ENCODE measurements at regions not wholly inside any gene's neighbourhood (a gene's known extent, or its start where the extent isn't known, plus 50 kb on each side); places are given as distances from the start of the nearest gene placed in this dataset.

GRCh38 chr2:5502385-5502784 lies 189.8 kb upstream of the SOX11 start:
- Histone ChIP-seq H3K36me3 (replicated peaks in 1 of 2; ENCODE audit: control insufficient read depth in 1 of 2, insufficient read depth in 2 of 2, low read length in 2 of 2) (no peaks in the 10 kb centered on the region), H3K79me2 (ENCODE audit: insufficient read depth, low read length) (no peaks in the 10 kb centered on the region), H3K4me2 (ENCODE audit: low read depth, low read length) (no peak overlapping the region), H3K9ac (ENCODE audit: insufficient read depth, low read depth, low read length) (no peak overlapping the region), H2AFZ (ENCODE audit: low read length) (no peak overlapping the region), H3K9me3 (ENCODE audit: low read length) (peaks cover 17% of the 10 kb centered on the region), H3K27ac (ENCODE audit: extremely low read length, insufficient read depth, low read length) (no peak overlapping the region), H3K4me1 (ENCODE audit: insufficient read depth, low read length) (no peaks in the 10 kb centered on the region), H3K4me3 (replicated peaks in 1 of 3; ENCODE audit: insufficient read depth in 1 of 3, low read depth in 2 of 3, low read length in 3 of 3) (no peak overlapping the region), H4K20me1 (ENCODE audit: insufficient read depth, low read length) (no peaks in the 10 kb centered on the region), H3K27me3 (ENCODE audit: control insufficient read depth in 1 of 2, insufficient read depth in 2 of 2, low read length in 2 of 2) (no peaks in the 10 kb centered on the region; a peak in 1 of 5 replicates)
- DNase-seq (ENCODE audit: low spot score) (no peak), ATAC-seq (no peak), FAIRE-seq (no peak)
- WGBS (ENCODE audit: low lambda C conversion rate): 2% methylated on average over 3 of the region's 3 CpGs
- no TSS peak for BruUV-seq (replicated peaks)
- in situ Hi-C loops (cut with HindIII; ENCODE audit: extremely low pct_ligation_motif_present, low pct_unique_long_range_greater_than_20kb): no loop called here
- TF ChIP-seq FUBP1 (CRISPR knock-in tag; IDR thresholded peaks at IDR 0.05; ENCODE audit: borderline replicate concordance): no peak
- TF ChIP-seq RORA (CRISPR knock-in tag; IDR thresholded peaks at IDR 0.05): no peak
- no peak for TF ChIP-seq PRMT3 (CRISPR knock-in tag; IDR thresholded peaks at IDR 0.05; ENCODE audit: borderline replicate concordance, low read depth)
- no peak for TF ChIP-seq SNAPC4 (CRISPR knock-in tag; IDR thresholded peaks at IDR 0.05)
- TF ChIP-seq ZNF574 (CRISPR knock-in tag; IDR thresholded peaks at IDR 0.05): no peak
- TF ChIP-seq DZIP1 (CRISPR knock-in tag; IDR thresholded peaks at IDR 0.05): no peak
- TF ChIP-seq ZNF138 (CRISPR knock-in tag; IDR thresholded peaks at IDR 0.05; ENCODE audit: low read depth): no peak
- intact Hi-C loops (cut with micrococcal nuclease; ENCODE audit: unreplicated experiment): no loop called here
- ChIA-PET POLR2A (no interaction called here), CTCF (ENCODE audit: low intra/inter-chr PET ratio, low total read pairs) (no interaction called here)
